Loucy (cell line): ENCODE measurements at regions not wholly inside any gene's neighbourhood (a gene's known extent, or its start where the extent isn't known, plus 50 kb on each side); places are given as distances from the start of the nearest gene placed in this dataset.

Experiments used
- CTCF ChIP-seq: fragments of 200-600 bp; sonication (generic); conservative IDR thresholded peaks from 2 replicates; pipeline ENCODE4 v1.5.1; 2014; ENCODE audit warnings: mild to moderate bottlenecking, antibody characterized with exemption, low read length
- EZH2phosphoT487 ChIP-seq: fragments of 200-600 bp; IDR thresholded peaks from 2 replicates; pipeline ENCODE4 v1.6.1; 2018; ENCODE audit warnings: antibody characterized with exemption, mild to moderate bottlenecking, moderate library complexity, borderline replicate concordance

- no peak for TF ChIP-seq CTCF
- no peak for TF ChIP-seq EZH2phosphoT487
These were observed 453.8 kb downstream of the RFPL4B start for GRCh38 chr6:112800916-112801315.
